B cell (primary cell): ENCODE measurements at regions not wholly inside any gene's neighbourhood (a gene's known extent, or its start where the extent isn't known, plus 50 kb on each side); places are given as distances from the start of the nearest gene placed in this dataset.
"Not testable (repeated sequence)": the region's sequence is repeated elsewhere in the genome, so short reads cannot be mapped to it uniquely, and the experiment has no call there.

ENCODE experiments used
- ATAC-seq: fragments of 200-7000 bp; cut with Tn5 transposase; one replicate; pipeline ENCODE4 v1.10.0; 2021; ENCODE audit warnings: low read depth, mild to moderate bottlenecking, moderate number of reproducible peaks, moderate library complexity
- CTCF ChIA-PET: fragments of 350-600 bp; sonication (Branson Sonifier 250); formaldehyde crosslinking; loops from one replicate; lab custom pipeline; 2021; ENCODE audit warnings: antibody characterized with exemption, inconsistent platforms; lab: Charles Lee
- POLR2A ChIA-PET: fragments of 350-600 bp; sonication (Branson Sonifier 250); formaldehyde crosslinking; loops from one replicate; lab custom pipeline; 2021; ENCODE audit warnings: antibody characterized with exemption; lab: Charles Lee
- DNase-seq: peaks from one replicate; pipeline ENCODE4 v3.0.0; 2013
- H2AFZ ChIP-seq: 2 replicates; pipeline ENCODE4 v1.6.1; 2012; ENCODE audit warnings: mild to moderate bottlenecking, low read depth, low read length; ENCODE audit not compliant: insufficient read depth, poor library complexity, severe bottlenecking
- H3K27ac ChIP-seq, 2 donors: 1 replicate in 1 of 2; 2 replicates in 1 of 2; pipeline ENCODE4 v1.5.1; 2012 to 2013; ENCODE audit warnings: low read length in 2 of 2, mild to moderate bottlenecking in 2 of 2, moderate library complexity in 1 of 2
- H3K27me3 ChIP-seq, 4 experiments: fragments of 200-600 bp in 1 of 4; sonication (generic) in 1 of 4; replicated peaks in 1 of 4; 1 replicate in 2 of 4; 2 replicates in 2 of 4; pipeline versions ENCODE4 v1.6.1 to v1.7.0; 2013 to 2016; ENCODE audit warnings: low read length in 3 of 4, mild to moderate bottlenecking in 2 of 4, mixed read lengths in 1 of 4, moderate library complexity in 1 of 4; ENCODE audit not compliant: insufficient read depth in 4 of 4, control insufficient read depth in 3 of 4; ENCODE audit errors: control extremely low read depth in 1 of 4
- H3K36me3 ChIP-seq, 2 experiments: replicated peaks in 1 of 2; 1 replicate in 1 of 2; 2 replicates in 1 of 2; pipeline versions ENCODE4 v1.6.1 to v1.7.1; 2013; ENCODE audit warnings: low read length in 1 of 2; ENCODE audit not compliant: insufficient read depth in 2 of 2, control insufficient read depth in 1 of 2; ENCODE audit errors: control extremely low read depth in 1 of 2, extremely low read depth in 1 of 2
- H3K4me1 ChIP-seq, 2 donors: fragments of 200-600 bp in 1 of 2; sonication (generic) in 1 of 2; 1 replicate in 1 of 2; 2 replicates in 1 of 2; pipeline versions ENCODE4 v1.5.1 to v1.6.1; 2013 to 2017; ENCODE audit warnings: low read length in 2 of 2; ENCODE audit not compliant: control insufficient read depth in 2 of 2, insufficient read depth in 2 of 2
- H3K4me2 ChIP-seq: replicated peaks from 2 replicates; pipeline ENCODE3; 2012; ENCODE audit warnings: mild to moderate bottlenecking, low read depth, low read length; ENCODE audit not compliant: poor library complexity, severe bottlenecking
- H3K4me3 ChIP-seq, 5 experiments: fragments of 200-600 bp in 1 of 5; sonication (generic) in 1 of 5; 1 replicate in 3 of 5; 2 replicates in 2 of 5; pipeline versions ENCODE4 v1.5.1 to v1.7.0; 2011 to 2016; ENCODE audit warnings: low read length in 4 of 5, mild to moderate bottlenecking in 4 of 5, low read depth in 2 of 5, control low read depth in 1 of 5, moderate library complexity in 1 of 5; ENCODE audit not compliant: insufficient read depth in 1 of 5; ENCODE audit errors: control extremely low read depth in 1 of 5, extremely low read depth in 1 of 5
- H3K79me2 ChIP-seq: fragments of 200-600 bp; sonication (generic); one replicate; pipeline ENCODE4 v1.6.0; 2016; ENCODE audit warnings: low read length; ENCODE audit not compliant: control insufficient read depth, insufficient read depth
- H3K9ac ChIP-seq: fragments of 200-600 bp; sonication (generic); 2 replicates; pipeline ENCODE4 v1.6.1; 2017; ENCODE audit warnings: mild to moderate bottlenecking, low read length, moderate library complexity
- H3K9me3 ChIP-seq, 3 donors: one replicate each; pipeline versions ENCODE4 v1.6.1 to v1.7.1; 2013; ENCODE audit warnings: low read length in 2 of 3; ENCODE audit not compliant: control insufficient read depth in 2 of 3, insufficient read depth in 1 of 3; ENCODE audit errors: control extremely low read depth in 1 of 3
- H4K20me1 ChIP-seq: 2 replicates; pipeline ENCODE4 v1.6.0; 2012; ENCODE audit warnings: mild to moderate bottlenecking, low read length; ENCODE audit not compliant: insufficient read depth, control insufficient read depth, poor library complexity, severe bottlenecking
- H3K27ac Mint-ChIP-seq: one replicate; pipeline ENCODE4 v1.8.0; 2021; ENCODE audit warnings: mixed read lengths
- H3K27me3 Mint-ChIP-seq: one replicate; pipeline ENCODE4 v1.8.0; 2021; ENCODE audit warnings: mixed read lengths
- H3K4me1 Mint-ChIP-seq: one replicate; pipeline ENCODE4 v1.8.0; 2021; ENCODE audit warnings: mixed read lengths
- H3K4me3 Mint-ChIP-seq: one replicate; pipeline ENCODE4 v1.8.0; 2021; ENCODE audit warnings: mixed read lengths
- H3K9me3 Mint-ChIP-seq: one replicate; pipeline ENCODE4 v1.8.0; 2022; ENCODE audit warnings: mixed read lengths; ENCODE audit not compliant: insufficient read depth
- CTCF ChIP-seq: fragments of 200-600 bp; IDR thresholded peaks from one replicate; pipeline ENCODE4 v1.8.0; 2022; ENCODE audit warnings: antibody characterized with exemption, mild to moderate bottlenecking
- EZH2 ChIP-seq: IDR thresholded peaks from 2 replicates; pipeline ENCODE4 v1.6.1; 2012; ENCODE audit warnings: borderline replicate concordance, low read depth, mild to moderate bottlenecking, moderate library complexity, low read length; ENCODE audit not compliant: insufficient read depth, poor library complexity, severe bottlenecking
- WGBS: methylation state at CpG from one replicate; pipeline ENCODE4 v1.1.5; 2013; ENCODE audit warnings: missing lambda C conversion rate; ENCODE audit not compliant: insufficient coverage; 5-methylcytosine and 5-hydroxymethylcytosine counted together
- intact Hi-C: fragments of 100-400 bp; cut with micrococcal nuclease; formaldehyde crosslinking; loops from one replicate; pipeline ENCODE4 v1.10.0; 2022

- TF ChIP-seq CTCF = no peak
- TF ChIP-seq EZH2 = no peak
- Mint-ChIP-seq H3K4me3 (no peak overlapping the region), H3K9me3 (no peaks in the 10 kb centered on the region), H3K4me1 (peaks cover 23% of the 10 kb centered on the region), H3K27ac (no peak overlapping the region), H3K27me3 (no peaks in the 10 kb centered on the region)
- DNase-seq (peak; percentile 40), ATAC-seq (peak; percentile 28)
- Histone ChIP-seq H3K27me3 (no peaks in the 10 kb centered on the region), H3K79me2 (no peaks in the 10 kb centered on the region), H3K4me3 (no peak overlapping the region), H3K36me3 (no peaks in the 10 kb centered on the region), H3K4me1 (peaks cover 15 to 22% of the 10 kb centered on the region in 2 donors), H3K9me3 (peaks cover 0 to 4% (median 0%) of the 10 kb centered on the region in 3 donors), H4K20me1 (no peaks in the 10 kb centered on the region), H3K9ac (no peak overlapping the region), H3K27ac (no peak overlapping the region), H3K4me2 (no peak overlapping the region), H2AFZ (no peak overlapping the region)
- intact Hi-C loops = no loop called here
- ChIA-PET POLR2A (no interaction called here), CTCF (interaction anchor here (0.6 to 1.4 kb wide), 2 partner anchors 11 to 1589 kb away, joined by 3 to 5 read pairs; no protein-coding TSS in a partner anchor)
- WGBS = 33% methylated on average over 3 of the region's 6 CpGs
These were observed 386.5 kb upstream of the AUTS2 start for GRCh38 chr7:69211739-69212138.

GRCh38 chr7:69213878-69214277 lies 384.4 kb upstream of the AUTS2 start:
- no peak overlapping the region for H3K27ac Mint-ChIP-seq
- no peak overlapping the region for H3K4me3 Mint-ChIP-seq
- no peaks in the 10 kb centered on the region for H3K27me3 ChIP-seq
- no peaks in the 10 kb centered on the region for H4K20me1 ChIP-seq
- peaks cover 16% of the 10 kb centered on the region for H3K4me1 Mint-ChIP-seq
- WGBS = 90% methylated on average over 4 of the region's 8 CpGs
- no peak for TF ChIP-seq CTCF
- DNase-seq = no peak
- H3K9me3 Mint-ChIP-seq = no peaks in the 10 kb centered on the region
- no peaks in the 10 kb centered on the region for H3K36me3 ChIP-seq
- no peak overlapping the region for H3K27ac ChIP-seq
- H3K4me2 ChIP-seq = no peak overlapping the region
- no peaks in the 10 kb centered on the region for H3K27me3 Mint-ChIP-seq
- CTCF ChIA-PET = no interaction called here
- no peaks in the 10 kb centered on the region for H3K79me2 ChIP-seq
- H3K4me3 ChIP-seq = no peak overlapping the region
- intact Hi-C loops = no loop called here
- H3K9ac ChIP-seq = no peak overlapping the region
- H3K9me3 ChIP-seq = peaks cover 0 to 4% (median 0%) of the 10 kb centered on the region in 3 donors
- H2AFZ ChIP-seq = no peak overlapping the region
- peaks cover 7 to 13% of the 10 kb centered on the region in 2 donors for H3K4me1 ChIP-seq
- no peak for ATAC-seq
- POLR2A ChIA-PET = no interaction called here

- H3K9me3 Mint-ChIP-seq, intact Hi-C loops, H3K27ac ChIP-seq, H3K9me3 ChIP-seq, H3K27ac Mint-ChIP-seq, H3K9ac ChIP-seq, H3K4me3 ChIP-seq, CTCF ChIA-PET, H3K36me3 ChIP-seq, H2AFZ ChIP-seq, POLR2A ChIA-PET, H3K27me3 Mint-ChIP-seq, H3K27me3 ChIP-seq, H3K4me1 ChIP-seq, H3K4me2 ChIP-seq, H3K4me3 Mint-ChIP-seq, H4K20me1 ChIP-seq, ATAC-seq, H3K79me2 ChIP-seq, DNase-seq: not testable (repeated sequence)
- peaks cover 11% of the 10 kb centered on the region for H3K4me1 Mint-ChIP-seq
- 93% methylated on average over 7 of the region's 10 CpGs for WGBS
These were observed 382.8 kb upstream of the AUTS2 start for GRCh38 chr7:69215516-69215915.
